HG02798 (cell line): ENCODE measurements at regions not wholly inside any gene's neighbourhood (a gene's known extent, or its start where the extent isn't known, plus 50 kb on each side); places are given as distances from the start of the nearest gene placed in this dataset.

Experiments
- ATAC-seq: cut with Tn5 transposase; IDR thresholded peaks from one replicate; pipeline ENCODE4 v1.9.1; 2021; ENCODE audit warnings: mild to moderate bottlenecking; ENCODE audit not compliant: unreplicated experiment, poor library complexity

DNA sequence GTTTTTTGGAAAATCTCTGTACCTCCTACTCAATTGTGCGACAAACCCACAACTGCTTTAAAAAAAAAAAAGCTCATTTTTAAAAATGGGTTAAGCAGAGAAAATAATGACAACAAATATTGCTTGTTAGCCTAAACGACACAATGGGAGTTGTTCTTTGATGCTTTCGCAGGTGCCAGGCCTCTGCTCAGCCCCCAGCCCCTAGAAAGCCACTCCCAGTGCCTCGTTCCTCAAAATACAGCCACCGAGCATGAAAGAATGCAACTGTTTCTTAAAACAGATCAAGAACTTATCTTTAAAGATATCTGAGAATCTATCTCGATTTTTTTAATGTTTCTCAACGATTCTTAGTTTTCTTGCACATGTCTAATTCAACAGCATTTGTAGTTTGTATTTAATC lies 85.2 kb upstream of the PFKP start:
- ATAC-seq = no peak

DNA sequence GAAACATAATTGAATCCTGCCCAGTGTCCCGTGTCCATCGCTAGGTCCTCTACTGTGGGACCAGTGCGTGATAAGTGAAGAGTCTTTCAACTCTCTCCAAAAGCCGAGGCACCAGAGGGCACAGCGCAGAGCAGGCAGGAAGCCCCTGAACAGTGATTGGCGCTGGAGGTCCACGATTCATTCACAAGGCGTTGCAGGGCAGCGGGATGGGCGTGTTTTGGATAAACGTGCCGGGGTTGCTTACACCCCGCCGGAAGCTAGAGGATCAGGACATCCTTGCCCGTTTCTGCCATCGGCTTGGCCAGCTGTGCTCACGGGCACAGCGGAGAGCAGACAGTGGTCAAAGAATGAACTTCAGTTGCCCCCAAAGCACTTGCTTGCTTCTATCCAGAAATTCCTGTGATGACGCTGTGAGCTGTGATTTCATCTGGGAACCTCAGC lies 86.0 kb upstream of the PFKP start:
- no peak for ATAC-seq

DNA sequence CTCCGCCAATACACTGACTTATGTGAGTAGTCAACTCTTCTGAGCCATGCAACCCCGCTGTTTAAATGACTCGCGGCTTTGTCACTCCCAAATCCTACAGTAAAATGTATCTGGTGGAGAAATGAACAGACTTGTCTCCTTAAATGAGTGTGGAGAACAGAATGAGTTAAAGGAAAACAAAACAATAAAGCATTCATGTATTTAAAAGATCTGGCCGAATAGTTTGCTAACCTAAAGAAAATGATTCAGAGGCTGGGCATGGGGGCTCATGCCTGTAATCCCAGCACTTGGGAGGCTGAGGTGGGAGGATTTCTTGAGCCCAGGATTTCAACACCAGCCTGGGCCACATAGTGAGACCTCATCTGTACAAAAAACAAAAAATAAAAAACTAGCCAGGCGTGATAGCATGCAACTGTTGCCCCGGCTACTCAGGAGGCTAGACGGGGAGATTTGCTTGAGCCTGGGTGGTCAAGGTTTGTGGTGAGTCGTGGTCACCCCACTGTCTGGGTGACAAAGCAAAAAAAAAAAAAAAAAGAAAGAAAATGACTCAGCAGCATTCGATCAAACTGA lies 86.5 kb upstream of the PFKP start:
- ATAC-seq = no peak

DNA sequence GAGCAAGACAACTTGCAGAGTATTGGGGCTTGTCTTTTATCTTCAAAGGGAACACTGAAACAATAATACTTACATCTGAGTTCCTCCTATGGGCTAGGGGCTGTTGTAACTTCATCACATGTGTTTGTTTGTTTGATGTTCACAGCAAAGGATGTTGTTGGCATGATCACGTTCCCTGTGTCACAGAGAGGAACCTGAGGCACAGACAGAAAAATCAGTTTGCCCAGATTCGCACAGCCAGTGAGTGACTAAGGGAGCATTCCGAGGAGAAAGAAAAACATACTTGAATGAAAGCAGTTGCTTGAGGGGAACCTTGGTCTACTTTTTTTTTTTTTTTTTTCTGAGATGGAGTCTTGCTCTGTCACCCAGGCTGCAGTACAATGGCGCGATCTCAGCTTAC lies 87.2 kb upstream of the PFKP start:
- ATAC-seq = no peak

DNA sequence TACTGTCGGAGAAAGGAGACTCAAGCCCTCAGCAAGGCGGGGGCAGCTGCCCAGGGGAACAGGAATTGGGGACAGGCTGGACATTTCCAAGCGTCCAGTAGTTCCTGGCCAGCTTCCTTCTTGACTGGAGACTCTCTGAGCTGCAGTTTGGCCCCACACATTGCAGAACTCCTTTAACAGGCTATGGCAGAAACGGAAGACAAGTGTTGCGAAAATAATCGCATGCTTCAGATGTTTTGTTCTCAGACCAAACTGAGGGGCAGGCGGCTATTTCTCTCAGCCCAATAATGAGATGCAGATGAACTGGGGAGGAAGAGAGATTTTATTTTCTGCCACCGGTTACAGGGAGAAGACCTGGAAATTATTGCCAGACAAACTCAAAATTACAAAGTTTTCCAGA lies 88.0 kb upstream of the PFKP start:
- no peak for ATAC-seq

DNA sequence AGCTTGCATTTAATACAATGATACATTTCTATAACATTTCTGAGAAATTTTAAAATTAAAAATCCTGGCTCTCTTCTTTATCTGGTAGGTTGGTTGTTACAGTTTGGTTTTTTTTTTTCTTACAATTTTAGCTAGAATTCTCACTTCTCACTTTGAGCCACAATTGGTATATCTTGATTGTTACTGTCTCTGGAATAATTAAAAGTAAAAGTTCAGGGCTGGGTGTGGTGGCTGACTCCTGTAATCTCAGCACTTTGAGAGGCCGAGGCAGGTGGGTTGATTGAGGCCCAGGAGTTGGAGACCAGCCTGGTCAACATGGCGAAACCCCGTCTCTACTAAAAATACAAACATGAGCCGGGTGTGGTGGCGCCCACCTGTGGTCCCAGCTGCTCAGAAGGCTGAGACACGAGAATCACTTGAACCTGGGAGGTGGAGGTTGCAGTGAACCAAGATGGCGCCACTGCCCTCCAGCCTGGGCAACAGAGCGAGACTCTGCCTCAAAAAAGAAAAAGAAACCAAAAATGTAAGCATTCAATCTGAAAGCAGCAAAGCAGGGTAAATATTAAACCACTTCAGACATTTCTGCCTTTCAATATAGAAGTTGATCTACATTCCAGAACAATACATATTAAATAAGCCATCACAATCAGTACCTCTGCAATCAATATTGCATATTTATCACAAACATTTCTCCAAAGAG lies 88.6 kb upstream of the PFKP start:
- no peak for ATAC-seq

DNA sequence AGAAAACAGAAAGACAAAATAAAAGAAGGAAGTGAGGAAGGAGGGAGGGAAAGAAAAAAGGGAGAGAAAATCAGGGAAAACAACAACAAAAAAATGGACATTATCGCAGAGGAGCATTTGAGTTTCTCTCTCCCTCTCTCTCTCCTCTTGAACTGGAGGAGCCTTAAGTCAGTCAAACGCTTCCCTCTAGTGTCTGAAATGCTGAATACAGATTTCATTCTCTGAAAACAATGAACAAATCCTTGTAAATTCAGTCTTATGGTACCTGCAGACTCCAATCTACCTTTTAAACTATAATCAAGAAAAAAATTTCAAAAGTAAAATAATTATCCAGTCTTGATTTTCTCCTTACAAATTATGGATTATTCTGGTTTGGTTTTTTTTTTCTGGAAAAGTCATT lies 89.2 kb upstream of the PFKP start:
- peak; percentile 66 for ATAC-seq

DNA sequence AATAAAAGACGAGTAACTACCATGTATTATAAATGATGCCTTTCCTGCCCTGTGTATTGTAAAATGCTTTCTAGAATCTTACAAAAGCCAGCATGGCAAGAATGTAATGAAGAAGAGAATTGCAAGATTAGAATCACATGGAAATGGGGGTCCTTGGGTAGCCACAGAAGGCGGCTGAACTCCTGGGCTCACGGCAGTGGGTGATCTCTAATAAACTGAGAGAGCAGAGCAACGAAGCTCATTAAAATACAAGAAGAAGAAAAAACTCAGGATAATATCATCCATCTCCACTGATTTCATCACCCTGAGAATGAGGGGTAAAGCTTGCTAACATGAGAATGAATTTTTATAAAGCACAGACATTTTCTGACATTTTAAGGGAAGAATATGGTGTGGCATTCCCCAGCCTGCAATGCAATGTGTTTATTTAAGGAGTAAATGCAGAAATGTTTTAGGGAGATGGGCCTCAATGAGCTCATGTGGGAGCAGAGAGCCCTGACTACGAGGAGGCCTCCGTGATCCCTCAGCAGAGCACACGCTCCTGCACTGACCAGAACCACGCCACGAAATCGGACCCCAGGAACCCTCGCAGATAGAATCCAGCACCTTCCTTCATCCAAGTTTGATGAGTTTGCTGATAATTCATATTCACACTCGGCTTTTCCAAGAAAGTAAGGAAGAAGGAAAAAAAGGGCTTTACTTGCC lies 92.7 kb upstream of the PFKP start:
- no peak for ATAC-seq

DNA sequence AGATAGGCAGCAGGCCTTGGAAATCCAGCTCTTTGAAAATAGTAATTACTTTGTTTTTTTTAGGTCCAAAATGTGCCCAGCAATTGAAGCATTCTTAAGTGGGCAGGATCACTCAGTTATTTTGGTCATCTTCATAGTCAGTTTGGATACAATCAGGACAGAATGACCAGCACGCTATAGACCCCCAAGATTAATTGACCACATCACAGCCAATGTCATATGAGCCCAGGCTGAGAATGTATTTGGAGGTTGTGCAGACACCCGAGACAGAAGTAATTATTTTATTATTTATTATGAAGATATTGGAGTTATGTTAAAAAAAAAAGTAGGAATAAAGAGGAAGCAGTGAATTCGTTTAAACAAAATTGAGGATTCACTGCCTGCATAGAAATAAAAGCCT lies 93.3 kb upstream of the PFKP start:
- no peak for ATAC-seq

DNA sequence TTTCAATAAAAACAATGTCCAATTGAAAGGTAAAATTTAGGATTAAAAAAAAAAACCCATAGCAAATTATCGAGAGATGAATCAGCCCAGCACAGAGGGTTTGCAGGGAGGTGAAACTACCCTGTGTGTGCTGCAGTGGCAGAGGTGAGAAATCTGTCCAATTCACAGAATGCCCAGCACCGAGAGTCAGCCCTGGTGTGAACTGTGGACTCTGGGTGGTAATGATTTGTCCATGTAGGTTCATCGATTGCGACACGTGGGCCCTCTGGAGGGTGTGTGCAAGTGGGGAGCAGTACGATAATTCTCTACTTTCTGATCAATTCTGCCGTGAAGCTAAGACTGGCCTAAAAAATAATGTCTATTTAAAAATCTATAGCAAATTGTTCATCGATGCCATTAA lies 94.5 kb upstream of the PFKP start:
- no peak for ATAC-seq

DNA sequence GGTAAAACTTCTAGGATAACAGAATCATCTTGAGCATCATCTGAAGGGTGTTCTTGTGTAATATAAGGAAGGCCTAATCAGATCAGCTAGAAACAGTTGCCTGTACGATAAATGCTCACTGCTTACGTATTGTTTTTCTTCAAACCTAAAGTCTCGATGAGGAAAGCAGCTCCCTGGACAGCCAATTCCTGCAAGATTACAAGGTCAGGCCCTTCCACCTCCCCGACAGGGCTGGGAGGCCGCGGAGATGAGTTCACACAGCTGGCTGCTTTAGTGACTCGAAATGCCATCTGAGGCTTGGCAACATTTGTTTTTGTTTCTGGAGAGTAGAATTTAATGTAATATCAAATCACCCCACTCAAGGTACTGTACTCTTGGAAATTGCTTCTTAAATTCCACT lies 95.1 kb upstream of the PFKP start:
- ATAC-seq = no peak

DNA sequence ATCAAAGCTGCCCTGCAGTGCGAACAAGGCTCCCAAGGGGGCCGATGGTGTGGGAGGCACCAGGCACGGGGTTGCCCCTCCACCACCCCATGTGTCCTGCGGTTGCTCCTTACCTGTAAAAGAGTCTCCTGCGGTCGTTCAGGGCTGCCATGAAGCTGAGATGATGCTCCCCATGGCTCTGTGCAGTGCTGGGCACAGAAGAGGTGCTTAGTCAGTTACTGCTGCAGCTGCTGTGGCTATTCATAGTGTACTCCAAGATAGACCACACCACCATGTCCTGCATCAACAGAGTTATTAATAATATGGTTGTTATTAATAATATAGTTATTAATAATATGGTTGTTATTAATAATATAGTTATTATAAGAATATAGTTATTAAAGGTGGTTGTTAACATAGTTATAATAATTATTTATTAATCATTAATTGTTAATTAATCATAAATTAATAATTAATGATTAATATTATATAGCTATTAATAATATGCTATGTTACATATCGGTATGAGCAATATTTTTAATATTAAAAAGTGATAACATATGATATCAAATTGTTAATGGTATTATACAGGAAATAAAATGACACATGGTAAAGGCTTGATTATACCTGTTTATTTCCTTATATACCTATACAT lies 97.0 kb upstream of the PFKP start:
- no peak for ATAC-seq

DNA sequence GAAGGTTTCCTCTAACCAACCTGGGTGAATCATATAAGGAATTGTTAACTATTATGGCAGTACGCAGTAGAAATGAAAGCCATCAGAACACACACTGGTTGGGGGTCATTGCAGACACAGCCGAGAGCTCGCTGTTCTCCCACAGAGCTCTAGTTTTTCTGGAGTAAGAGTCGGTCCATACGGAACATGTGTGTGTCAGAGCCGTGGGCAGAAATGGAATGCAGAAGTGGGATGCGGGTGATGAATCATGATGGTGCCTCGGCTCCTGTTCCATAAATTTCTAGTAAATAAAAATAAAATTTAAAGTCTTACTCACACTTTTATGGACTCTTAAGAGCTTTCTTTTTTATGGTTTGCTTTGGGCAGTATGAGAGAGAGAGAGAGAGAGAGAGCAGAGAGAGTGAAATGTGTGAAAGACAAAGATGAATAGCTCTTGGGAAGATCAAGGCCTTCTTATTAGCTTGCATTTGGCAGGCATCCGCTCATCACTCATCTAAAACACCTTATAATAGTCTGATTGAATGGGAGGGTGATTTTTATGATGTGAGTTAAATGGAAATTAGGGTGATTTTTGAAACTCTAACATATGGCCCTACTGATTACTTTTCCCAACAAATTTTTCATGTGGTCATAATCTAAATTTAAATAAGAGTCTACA lies 98.8 kb upstream of the PFKP start:
- ATAC-seq = no peak

DNA sequence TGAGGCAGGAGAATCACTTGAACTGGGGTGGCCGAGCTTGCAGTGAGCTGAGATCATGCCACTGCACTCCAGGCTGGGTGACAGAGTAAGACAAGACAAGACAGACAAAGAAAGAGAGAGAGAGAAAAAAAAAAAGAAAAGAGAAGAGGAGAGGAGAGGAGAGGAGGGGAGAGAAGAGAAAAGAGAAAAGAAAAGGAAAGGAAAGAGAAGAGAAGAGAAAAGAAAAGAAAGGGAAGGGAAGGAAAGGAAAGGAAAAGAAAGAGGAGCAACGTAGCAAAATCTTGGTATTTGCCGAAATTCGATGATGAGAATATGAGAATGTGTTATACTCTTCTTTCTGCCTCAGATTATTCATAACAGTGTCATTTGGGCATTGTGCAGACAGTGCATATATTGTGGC lies 101.2 kb upstream of the PFKP start:
- no peak for ATAC-seq

DNA sequence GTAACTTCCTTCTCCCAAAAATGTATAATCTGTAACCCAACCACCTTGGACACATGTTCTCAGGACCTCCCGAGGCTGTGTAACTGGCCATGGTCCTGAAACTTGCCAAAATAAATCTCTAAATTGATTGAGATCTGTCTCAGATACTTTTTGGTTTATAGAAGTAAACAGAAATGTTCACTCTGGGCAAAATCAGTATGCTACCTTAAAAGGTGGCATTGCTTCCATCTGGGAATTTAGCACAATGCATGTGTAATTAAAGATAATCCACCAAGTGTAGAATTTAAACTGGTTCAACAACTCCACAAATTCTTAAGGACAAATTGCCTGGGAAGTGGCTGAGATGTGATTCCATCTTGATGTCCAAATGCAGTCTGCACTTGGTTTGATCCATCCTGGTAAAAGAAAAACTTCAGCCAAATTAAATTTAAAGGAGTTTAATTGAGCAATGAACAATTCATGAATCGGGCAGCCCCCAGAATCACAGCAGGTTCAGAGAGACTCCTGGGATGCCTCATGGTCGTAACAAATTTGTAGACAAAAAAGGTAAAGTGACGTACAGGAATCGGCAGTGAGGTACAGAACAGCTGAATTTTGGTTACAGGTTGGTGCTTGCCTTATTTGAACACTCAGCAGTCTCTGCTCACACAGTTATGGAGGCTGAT lies 102.6 kb upstream of the PFKP start:
- no peak for ATAC-seq

DNA sequence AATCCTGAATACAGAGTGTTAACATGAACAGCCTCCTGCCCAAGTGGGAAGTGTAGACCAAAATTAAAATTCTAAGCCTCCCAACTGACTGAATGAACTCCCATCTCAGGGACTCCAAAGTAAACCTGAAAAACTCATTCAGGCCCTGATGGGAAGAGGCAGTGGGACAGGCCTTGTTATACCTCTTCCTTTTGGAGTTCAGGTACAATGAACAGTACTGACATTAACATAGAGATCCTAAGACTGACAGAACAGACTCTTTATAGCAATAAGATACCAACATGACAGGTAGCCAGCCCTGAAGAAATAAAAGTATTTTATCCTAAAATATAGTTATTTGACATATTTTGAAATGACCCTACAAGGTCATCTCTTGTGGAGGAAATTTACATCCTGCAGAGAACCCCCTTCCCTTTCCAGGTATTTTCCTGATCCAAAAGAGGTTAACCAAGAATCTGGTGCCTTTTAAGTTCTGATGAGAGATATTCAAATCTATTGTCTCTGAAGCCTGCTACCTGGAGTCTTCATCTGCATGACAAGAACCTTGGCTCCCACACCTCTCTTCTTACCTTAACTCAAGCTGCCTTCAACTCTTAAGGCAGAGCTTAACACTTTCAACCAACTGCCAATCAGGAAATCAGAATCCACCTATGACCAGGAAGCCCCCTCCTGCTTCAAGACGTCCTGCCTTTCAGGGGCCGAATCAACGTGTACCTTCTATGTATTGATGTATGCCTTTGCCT lies 103.3 kb upstream of the PFKP start:
- no peak for ATAC-seq

DNA sequence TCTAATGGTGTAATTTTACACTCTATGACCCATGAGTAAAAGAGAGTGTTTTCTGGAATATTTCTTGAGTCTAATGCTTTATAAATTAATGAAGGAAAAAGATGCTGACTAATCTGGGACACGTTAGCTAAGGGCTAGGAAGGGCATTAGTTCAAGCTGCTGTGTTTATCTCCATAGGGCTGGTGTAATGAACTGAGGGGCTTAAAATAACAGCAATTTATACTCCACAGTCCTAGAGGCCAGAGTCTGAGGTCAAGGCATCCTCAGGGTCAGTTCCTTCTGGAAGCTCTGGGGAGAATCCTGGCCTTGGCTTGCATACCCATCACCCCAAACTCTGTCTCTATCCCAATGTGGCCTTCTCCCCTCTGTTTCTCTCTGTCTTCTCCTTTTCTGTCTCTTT lies 105.2 kb upstream of the PFKP start:
- no peak for ATAC-seq

DNA sequence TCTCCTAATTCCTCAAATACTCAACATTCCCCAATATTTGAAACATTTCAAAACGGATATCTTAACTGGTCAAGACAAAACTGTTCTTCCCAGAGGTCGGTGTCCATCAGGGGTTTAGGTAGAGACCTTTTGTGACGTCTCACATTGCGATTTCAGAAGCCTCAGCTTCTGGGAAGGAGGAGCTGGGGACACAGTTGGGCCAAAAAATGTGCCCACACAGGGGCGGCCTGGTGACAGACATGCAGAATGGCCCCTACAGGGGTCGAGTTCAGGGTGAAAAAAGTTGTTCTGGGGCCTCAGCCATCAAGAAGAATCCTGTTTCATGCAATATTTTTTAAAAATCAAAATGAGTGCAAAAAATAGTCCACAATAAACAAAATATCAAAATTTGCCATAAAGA lies 108.7 kb upstream of the PFKP start:
- no peak for ATAC-seq

DNA sequence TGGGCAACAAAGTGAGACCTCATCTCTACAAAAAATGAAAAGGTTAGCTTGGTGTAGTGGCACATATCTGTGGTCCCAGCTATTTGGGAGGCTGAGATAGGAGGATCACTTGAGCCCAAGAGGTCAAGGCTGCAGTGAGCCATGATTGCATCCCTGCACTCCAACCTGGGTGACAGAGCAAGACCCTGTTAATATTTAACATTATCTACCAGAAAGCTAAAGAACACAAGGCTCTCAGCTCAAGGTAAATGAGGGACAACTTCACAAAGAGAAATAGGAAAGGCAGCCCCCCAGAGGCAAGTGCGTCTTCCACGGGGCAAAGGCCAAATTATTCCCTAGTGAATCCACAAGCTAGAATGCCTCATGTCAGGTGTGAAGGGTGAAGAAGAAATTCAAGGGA lies 109.6 kb upstream of the PFKP start:
- no peak for ATAC-seq

DNA sequence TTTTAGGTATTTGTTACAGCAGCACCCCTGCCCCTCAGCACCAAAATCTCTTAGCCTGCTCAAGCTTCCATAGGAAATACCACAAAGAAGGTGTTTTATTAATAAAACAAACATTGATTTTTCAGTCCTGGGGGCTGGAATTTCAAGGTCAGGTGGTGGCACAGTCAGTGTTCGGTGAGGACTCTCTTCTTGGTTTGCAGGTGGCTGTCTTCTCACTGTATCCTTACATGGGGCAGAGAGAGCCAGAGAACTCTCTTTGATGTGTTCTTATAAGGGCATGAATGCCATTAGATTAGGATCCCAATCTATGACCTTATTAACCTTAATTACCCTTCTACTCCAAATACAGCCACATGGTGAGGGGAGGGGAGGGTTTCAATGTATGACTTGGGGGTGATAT lies 112.3 kb upstream of the PFKP start:
- ATAC-seq = no peak
